ENCODE measurements at regions not wholly inside any gene's neighbourhood (a gene's known extent, or its start where the extent isn't known, plus 50 kb on each side); places are given as distances from the start of the nearest gene placed in this dataset.

GRCh38 chr13:75151081-75151643 is 330.8 kb downstream of the TBC1D4 start:
- no peak for DNase-seq
- no peaks in the 10 kb centered on the region for H3F3A ChIP-seq (replicated peaks; ENCODE audit: insufficient read depth)
- no peaks in the 10 kb centered on the region for H3K36me3 ChIP-seq (replicated peaks in 1 of 2; ENCODE audit: control insufficient read depth in 1 of 2, insufficient read depth in 2 of 2, low read length in 1 of 2)
- no peaks in the 10 kb centered on the region for H3K27me3 ChIP-seq (ENCODE audit: insufficient read depth)
- H3K9ac ChIP-seq = no peak overlapping the region
- H4K20me1 ChIP-seq (ENCODE audit: insufficient read depth) = no peaks in the 10 kb centered on the region
- TF ChIP-seq YY1 (IDR thresholded peaks at IDR 0.05; ENCODE audit: low read depth) (no peak), RAD21 (IDR thresholded peaks at IDR 0.05; ENCODE audit: low read length) (no peak), SIN3A (IDR thresholded peaks at IDR 0.05; ENCODE audit: borderline replicate concordance, low read depth, low read length) (no peak), MAX (IDR thresholded peaks at IDR 0.05; ENCODE audit: low read depth) (no peak), EZH2phosphoT487 (IDR thresholded peaks at IDR 0.05; ENCODE audit: borderline replicate concordance, low read depth) (no peak), CTCF (IDR thresholded peaks at IDR 0.05) (no peak), FOXJ3 (CRISPR knock-in tag; IDR thresholded peaks at IDR 0.05) (no peak)
- H3K9me3 ChIP-seq = no peaks in the 10 kb centered on the region
- H3K4me3 ChIP-seq (ENCODE audit: low read depth in 2 of 2, low read length in 1 of 2) = no peak overlapping the region
- H3K79me2 ChIP-seq (ENCODE audit: insufficient read depth) = no peaks in the 10 kb centered on the region
- no peak overlapping the region for H3K27ac ChIP-seq (ENCODE audit: low read depth in 2 of 2, low read length in 1 of 2)
- WGBS (ENCODE audit: low lambda C conversion rate) = 30% methylated on average over 3 of the region's 3 CpGs
- ChIA-PET POLR2A (no interaction called here), CTCF (no interaction called here)
- H3K4me1 ChIP-seq (ENCODE audit: control insufficient read depth in 1 of 2, insufficient read depth in 2 of 2, low read depth in 1 of 2, low read length in 1 of 2) = no peaks in the 10 kb centered on the region
- H3K9me2 ChIP-seq = no peaks in the 10 kb centered on the region
- no peak overlapping the region for H3K4me2 ChIP-seq
- H2AFZ ChIP-seq (ENCODE audit: low read depth) = no peak overlapping the region

GRCh38 chr13:75149776-75150175 is 332.2 kb downstream of the TBC1D4 start:
- Histone ChIP-seq H3K36me3 (replicated peaks in 1 of 2; ENCODE audit: control insufficient read depth in 1 of 2, insufficient read depth in 2 of 2, low read length in 1 of 2) (no peaks in the 10 kb centered on the region), H3K79me2 (ENCODE audit: insufficient read depth) (no peaks in the 10 kb centered on the region), H3K4me3 (ENCODE audit: low read depth in 2 of 2, low read length in 1 of 2) (no peak overlapping the region), H3K27ac (ENCODE audit: low read depth in 2 of 2, low read length in 1 of 2) (no peak overlapping the region), H3K4me1 (ENCODE audit: control insufficient read depth in 1 of 2, insufficient read depth in 2 of 2, low read depth in 1 of 2, low read length in 1 of 2) (no peaks in the 10 kb centered on the region), H3K9me2 (no peaks in the 10 kb centered on the region), H4K20me1 (ENCODE audit: insufficient read depth) (no peaks in the 10 kb centered on the region), H3F3A (replicated peaks; ENCODE audit: insufficient read depth) (no peaks in the 10 kb centered on the region), H3K9me3 (no peaks in the 10 kb centered on the region), H3K27me3 (ENCODE audit: insufficient read depth) (no peaks in the 10 kb centered on the region; the same call in 1 of the 2 replicates), H2AFZ (ENCODE audit: low read depth) (no peak overlapping the region), H3K9ac (no peak overlapping the region), H3K4me2 (no peak overlapping the region)
- ChIA-PET CTCF (no interaction called here), POLR2A (no interaction called here)
- no peak for DNase-seq
- TF ChIP-seq CHD2 (IDR thresholded peaks at IDR 0.05; ENCODE audit: low read length, partially characterized antibody) (no peak), PBX3 (IDR thresholded peaks at IDR 0.05) (no peak), ZBTB33 (IDR thresholded peaks at IDR 0.05; ENCODE audit: borderline replicate concordance, low read depth) (no peak), USF1 (IDR thresholded peaks at IDR 0.05; ENCODE audit: borderline replicate concordance, low read depth) (no peak), EP300 (IDR thresholded peaks at IDR 0.05; ENCODE audit: borderline replicate concordance in 1 of 2, low read depth in 1 of 2, low read length in 1 of 2) (no peak), SIN3A (IDR thresholded peaks at IDR 0.05; ENCODE audit: borderline replicate concordance, low read depth, low read length) (no peak), JUND (IDR thresholded peaks at IDR 0.05) (no peak)
